SK-N-SH treated with all-trans-retinoic acid at 6 μM for 48 hours (cell line): ENCODE measurements at regions not wholly inside any gene's neighbourhood (a gene's known extent, or its start where the extent isn't known, plus 50 kb on each side); places are given as distances from the start of the nearest gene placed in this dataset.
"Not testable (repeated sequence)": the region's sequence is repeated elsewhere in the genome, so short reads cannot be mapped to it uniquely, and the experiment has no call there.

Source experiments
- ARNTL ChIP-seq: fragments of 450-650 bp; formaldehyde crosslinking; IDR thresholded peaks from 2 replicates; pipeline ENCODE4 v1.5.0; 2020; ENCODE audit warnings: low read depth, mild to moderate bottlenecking, moderate library complexity, borderline replicate concordance
- BACH2 ChIP-seq: fragments of 250-450 bp; sonication (Bioruptor Pico); IDR thresholded peaks from 2 replicates; pipeline ENCODE4 v1.9.0; 2021; ENCODE audit warnings: mild to moderate bottlenecking, borderline replicate concordance
- CSDC2 ChIP-seq: fragments of 250-450 bp; sonication (Bioruptor Pico); IDR thresholded peaks from 2 replicates; pipeline ENCODE4 v1.5.0; 2020; ENCODE audit warnings: mild to moderate bottlenecking, moderate library complexity
- ESRRG ChIP-seq: fragments of 250-450 bp; sonication (Bioruptor Pico); IDR thresholded peaks from 2 replicates; pipeline ENCODE4 v1.6.1; 2021; ENCODE audit warnings: mild to moderate bottlenecking
- GLIS3 ChIP-seq: fragments of 250-450 bp; sonication (Bioruptor Pico); IDR thresholded peaks from 2 replicates; pipeline ENCODE4 v1.5.0; 2020; ENCODE audit warnings: mild to moderate bottlenecking, moderate library complexity
- SNAI2 ChIP-seq: fragments of 250-450 bp; sonication (Bioruptor Pico); IDR thresholded peaks from 2 replicates; pipeline ENCODE4 v1.5.0; 2020; ENCODE audit warnings: mild to moderate bottlenecking, moderate library complexity
- TCF4 ChIP-seq: fragments of 250-450 bp; sonication (Bioruptor Pico); IDR thresholded peaks from 2 replicates; pipeline ENCODE4 v1.8.0; 2021; ENCODE audit warnings: mild to moderate bottlenecking, moderate library complexity, borderline replicate concordance
- ZFP3 ChIP-seq: fragments of 250-450 bp; sonication (Bioruptor Pico); IDR thresholded peaks from 2 replicates; pipeline ENCODE4 v1.5.0; 2020; ENCODE audit warnings: mild to moderate bottlenecking, moderate library complexity
- ZFP30 ChIP-seq: fragments of 450-650 bp; formaldehyde crosslinking; IDR thresholded peaks from 2 replicates; pipeline ENCODE4 v1.5.0; 2022; ENCODE audit warnings: mild to moderate bottlenecking, moderate library complexity
- ZNF565 ChIP-seq: fragments of 450-650 bp; formaldehyde crosslinking; conservative IDR thresholded peaks from 2 replicates; pipeline ENCODE4 v1.5.0; 2020; ENCODE audit warnings: low read depth, mild to moderate bottlenecking, moderate library complexity
- ZNF8 ChIP-seq: fragments of 450-650 bp; formaldehyde crosslinking; IDR thresholded peaks from 2 replicates; pipeline ENCODE4 v1.5.0; 2020; ENCODE audit warnings: mild to moderate bottlenecking, moderate library complexity
- TF ChIP-seq, protein P1 (sequence below): fragments of 250-450 bp; sonication (Bioruptor Pico); IDR thresholded peaks from 2 replicates; pipeline ENCODE4 v1.8.0; 2020; ENCODE audit warnings: mild to moderate bottlenecking, moderate library complexity, borderline replicate concordance

DNA sequence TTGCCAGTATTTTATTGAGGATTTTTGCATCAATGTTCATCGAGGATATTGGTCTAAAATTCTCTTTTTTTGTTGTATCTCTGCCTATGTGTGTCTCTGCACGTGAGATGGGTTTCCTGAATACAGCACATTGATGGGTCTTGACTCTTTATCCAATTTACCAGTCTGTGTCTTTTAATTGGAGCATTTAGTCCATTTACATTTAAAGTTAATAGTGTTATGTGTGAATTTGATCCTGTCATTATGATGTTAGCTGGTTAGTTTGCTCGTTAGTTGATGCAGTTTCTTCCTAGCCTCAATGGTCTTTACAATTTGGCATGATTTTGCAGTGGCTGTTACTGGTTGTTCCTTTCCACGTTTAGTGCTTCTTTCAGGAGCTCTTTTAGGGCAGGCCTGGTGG, 101.3 kb upstream of the PRR23C start:
- not testable (repeated sequence) for TF ChIP-seq CSDC2 (CRISPR knock-in tag); SNAI2 (CRISPR knock-in tag); BACH2; ZNF565 (CRISPR knock-in tag); ZFP3; ZFP30 (CRISPR knock-in tag); ARNTL (CRISPR knock-in tag); TCF4 (CRISPR knock-in tag); ZNF8 (CRISPR knock-in tag); ESRRG; GLIS3 (CRISPR knock-in tag)
- TF ChIP-seq, protein P1, sequence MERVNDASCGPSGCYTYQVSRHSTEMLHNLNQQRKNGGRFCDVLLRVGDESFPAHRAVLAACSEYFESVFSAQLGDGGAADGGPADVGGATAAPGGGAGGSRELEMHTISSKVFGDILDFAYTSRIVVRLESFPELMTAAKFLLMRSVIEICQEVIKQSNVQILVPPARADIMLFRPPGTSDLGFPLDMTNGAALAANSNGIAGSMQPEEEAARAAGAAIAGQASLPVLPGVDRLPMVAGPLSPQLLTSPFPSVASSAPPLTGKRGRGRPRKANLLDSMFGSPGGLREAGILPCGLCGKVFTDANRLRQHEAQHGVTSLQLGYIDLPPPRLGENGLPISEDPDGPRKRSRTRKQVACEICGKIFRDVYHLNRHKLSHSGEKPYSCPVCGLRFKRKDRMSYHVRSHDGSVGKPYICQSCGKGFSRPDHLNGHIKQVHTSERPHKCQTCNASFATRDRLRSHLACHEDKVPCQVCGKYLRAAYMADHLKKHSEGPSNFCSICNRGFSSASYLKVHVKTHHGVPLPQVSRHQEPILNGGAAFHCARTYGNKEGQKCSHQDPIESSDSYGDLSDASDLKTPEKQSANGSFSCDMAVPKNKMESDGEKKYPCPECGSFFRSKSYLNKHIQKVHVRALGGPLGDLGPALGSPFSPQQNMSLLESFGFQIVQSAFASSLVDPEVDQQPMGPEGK (CRISPR knock-in tag), result not testable (repeated sequence)
